Peyer's patch (tissue), 4 donors: ENCODE measurements at regions not wholly inside any gene's neighbourhood (a gene's known extent, or its start where the extent isn't known, plus 50 kb on each side); places are given as distances from the start of the nearest gene placed in this dataset.

Experiments
- CTCF ChIP-seq, 6 experiments: fragments of 450-650 bp in 4 of 6; fragments of 200-600 bp in 2 of 6; sonication (generic) in 1 of 6; IDR thresholded peaks; one replicate each; pipeline ENCODE4 v1.5.1; 2017 to 2019; ENCODE audit warnings: antibody characterized with exemption in 6 of 6, mild to moderate bottlenecking in 3 of 6, moderate library complexity in 1 of 6
- POLR2A ChIP-seq, 2 donors: fragments of 450-650 bp; IDR thresholded peaks; one replicate each; pipeline ENCODE4 v1.5.1; 2017; ENCODE audit warnings: antibody characterized with exemption in 2 of 2, mild to moderate bottlenecking in 2 of 2, moderate library complexity in 2 of 2

- no peak for TF ChIP-seq POLR2A (IDR thresholded peaks at IDR 0.05)
- no peak for TF ChIP-seq CTCF (IDR thresholded peaks at IDR 0.05)
Observed at GRCh38 chr9:2506321-2506720, 115.3 kb upstream of the VLDLR start.
